PC-3 (cell line): ENCODE measurements at regions not wholly inside any gene's neighbourhood (a gene's known extent, or its start where the extent isn't known, plus 50 kb on each side); places are given as distances from the start of the nearest gene placed in this dataset.

Experiments
- CTCF ChIP-seq: fragments of 300-600 bp; sonication (generic); conservative IDR thresholded peaks from 2 replicates; pipeline ENCODE4 v1.5.1; 2017; ENCODE audit warnings: antibody characterized with exemption, low read depth, mild to moderate bottlenecking, low read length
- EZH2 ChIP-seq: fragments of 300-600 bp; sonication (generic); IDR thresholded peaks from one replicate; pipeline ENCODE4 v1.6.1; 2017; ENCODE audit warnings: antibody characterized with exemption, mild to moderate bottlenecking, low read length; ENCODE audit not compliant: unreplicated experiment

- TF ChIP-seq CTCF: no peak
- TF ChIP-seq EZH2: no peak
Observed at GRCh38 chr1:30472526-30472925, 250.9 kb downstream of the MATN1 start.
